Loucy (cell line): ENCODE measurements at regions not wholly inside any gene's neighbourhood (a gene's known extent, or its start where the extent isn't known, plus 50 kb on each side); places are given as distances from the start of the nearest gene placed in this dataset.
"Not testable (repeated sequence)": the region's sequence is repeated elsewhere in the genome, so short reads cannot be mapped to it uniquely, and the experiment has no call there.

Source experiments
- H2AFZ ChIP-seq: fragments of 200-600 bp; sonication (generic); 2 replicates; pipeline ENCODE4 v1.6.0; 2016; ENCODE audit warnings: antibody characterized with exemption, mild to moderate bottlenecking, low read length, moderate library complexity
- H3F3A ChIP-seq: fragments of 200-600 bp; 2 replicates; pipeline ENCODE4 v1.6.0; 2016; ENCODE audit warnings: antibody characterized with exemption, low read depth, mild to moderate bottlenecking
- H3K27me3 ChIP-seq: fragments of 200-600 bp; sonication (generic); 2 replicates; pipeline ENCODE4 v1.6.1; 2014; ENCODE audit warnings: low read length, mild to moderate bottlenecking; ENCODE audit not compliant: insufficient read depth, poor library complexity, severe bottlenecking
- H3K36me3 ChIP-seq: fragments of 200-600 bp; sonication (generic); 2 replicates; pipeline ENCODE4 v1.6.1; 2016; ENCODE audit warnings: low read length; ENCODE audit not compliant: insufficient read depth
- H3K4me1 ChIP-seq: fragments of 200-600 bp; sonication (generic); 2 replicates; pipeline ENCODE4 v1.5.1; 2014; ENCODE audit warnings: low read length, mild to moderate bottlenecking; ENCODE audit not compliant: insufficient read depth, poor library complexity, severe bottlenecking
- H3K4me2 ChIP-seq: fragments of 200-600 bp; sonication (generic); 2 replicates; pipeline ENCODE4 v1.6.0; 2014; ENCODE audit warnings: antibody characterized with exemption, low read length, low read depth, mild to moderate bottlenecking; ENCODE audit not compliant: poor library complexity, severe bottlenecking
- H3K4me3 ChIP-seq: fragments of 200-600 bp; sonication (generic); 2 replicates; pipeline ENCODE4 v1.5.1; 2014; ENCODE audit warnings: low read length, mild to moderate bottlenecking, mixed read lengths; ENCODE audit not compliant: poor library complexity, severe bottlenecking
- H3K79me2 ChIP-seq: fragments of 200-600 bp; sonication (generic); 2 replicates; pipeline ENCODE4 v1.6.1; 2014; ENCODE audit warnings: low read length; ENCODE audit not compliant: insufficient read depth
- H3K9ac ChIP-seq: fragments of 200-600 bp; sonication (generic); 2 replicates; pipeline ENCODE4 v1.6.0; 2014; ENCODE audit warnings: mild to moderate bottlenecking, low read depth, low read length, moderate library complexity; ENCODE audit not compliant: poor library complexity, severe bottlenecking
- H3K9me2 ChIP-seq: fragments of 200-600 bp; sonication (generic); replicated peaks from 2 replicates; pipeline ENCODE4 v1.6.1; 2016; ENCODE audit warnings: low read depth, low read length, mixed read lengths
- H3K9me3 ChIP-seq: fragments of 200-600 bp; sonication (generic); 2 replicates; pipeline ENCODE4 v1.6.1; 2014; ENCODE audit warnings: mild to moderate bottlenecking, antibody characterized with exemption, low read length, low read depth; ENCODE audit not compliant: insufficient read depth
- H4K20me1 ChIP-seq: fragments of 200-600 bp; sonication (generic); 2 replicates; pipeline ENCODE4 v1.6.0; 2014; ENCODE audit warnings: antibody characterized with exemption, low read length, mild to moderate bottlenecking; ENCODE audit not compliant: insufficient read depth, poor library complexity, severe bottlenecking
- CTCF ChIP-seq: fragments of 200-600 bp; sonication (generic); conservative IDR thresholded peaks from 2 replicates; pipeline ENCODE4 v1.5.1; 2014; ENCODE audit warnings: mild to moderate bottlenecking, antibody characterized with exemption, low read length
- EZH2phosphoT487 ChIP-seq: fragments of 200-600 bp; IDR thresholded peaks from 2 replicates; pipeline ENCODE4 v1.6.1; 2018; ENCODE audit warnings: antibody characterized with exemption, mild to moderate bottlenecking, moderate library complexity, borderline replicate concordance

DNA sequence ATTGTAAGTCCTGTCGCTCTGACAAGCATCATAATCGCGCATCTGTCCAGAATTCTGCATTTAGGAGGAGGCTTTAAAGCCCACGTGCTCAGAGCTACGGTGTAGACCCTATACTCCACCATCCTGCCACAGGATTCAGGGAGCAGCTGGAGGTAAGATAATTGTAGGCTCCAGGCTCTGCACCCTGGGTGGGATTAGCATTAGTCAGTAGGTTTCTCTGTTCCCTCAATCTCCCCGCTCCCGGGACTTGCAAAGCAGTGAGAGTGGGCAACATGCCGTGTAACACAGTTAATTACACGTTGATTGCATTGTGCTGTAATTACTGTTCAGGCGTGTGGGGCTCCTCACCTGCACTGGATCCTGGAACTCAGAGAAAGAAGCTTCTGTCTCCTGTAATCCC lies 89.3 kb upstream of the CUX1 start:
- no peaks in the 10 kb centered on the region for H3K36me3 ChIP-seq
- no peak overlapping the region for H3K4me2 ChIP-seq
- no peak overlapping the region for H3K9ac ChIP-seq
- H4K20me1 ChIP-seq = no peaks in the 10 kb centered on the region
- no peaks in the 10 kb centered on the region for H3K4me1 ChIP-seq
- no peak for TF ChIP-seq CTCF
- TF ChIP-seq EZH2phosphoT487 = no peak
- H3K79me2 ChIP-seq = no peaks in the 10 kb centered on the region
- H2AFZ ChIP-seq = no peak overlapping the region
- H3K4me3 ChIP-seq = no peak overlapping the region
- H3K27me3 ChIP-seq = no peaks in the 10 kb centered on the region
- H3K9me2 ChIP-seq = no peaks in the 10 kb centered on the region
- no peaks in the 10 kb centered on the region for H3F3A ChIP-seq
- H3K9me3 ChIP-seq = no peaks in the 10 kb centered on the region

GRCh38 chr7:101728873-101729240 lies 88.6 kb upstream of the CUX1 start:
- not testable (repeated sequence) for H4K20me1 ChIP-seq, H3K4me2 ChIP-seq, H3F3A ChIP-seq

DNA sequence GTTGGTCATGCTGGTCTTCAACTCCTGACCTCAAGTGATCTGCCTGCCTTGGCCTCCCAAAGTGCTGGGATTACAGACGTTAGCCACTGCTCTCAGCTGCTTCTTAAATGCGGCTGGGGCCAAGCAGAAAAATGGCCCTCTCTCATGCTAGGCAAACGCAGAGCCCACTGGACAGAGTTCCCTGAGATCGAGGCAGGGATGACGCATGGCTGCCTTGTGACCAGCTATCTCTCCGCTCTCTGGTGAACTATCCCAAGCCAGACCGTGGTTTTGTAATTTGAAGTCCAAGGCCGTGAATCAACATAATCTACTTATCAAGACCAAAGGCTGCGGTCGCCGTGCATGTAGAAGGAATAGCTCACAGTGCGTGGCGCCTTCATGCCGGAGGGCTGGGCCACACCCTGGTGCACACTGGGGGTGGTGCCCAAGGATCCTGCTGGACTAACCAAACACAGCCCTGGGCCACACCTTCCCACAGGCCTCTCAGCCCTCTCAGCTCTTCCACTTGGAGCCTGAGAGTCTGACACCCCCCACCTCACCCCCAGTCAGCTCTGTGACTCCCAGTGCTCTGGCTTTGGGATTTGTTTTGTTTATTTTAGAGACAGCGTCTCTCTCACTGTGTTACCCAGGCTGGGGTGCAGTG lies 88.1 kb upstream of the CUX1 start:
- H3K9me3 ChIP-seq = no peaks in the 10 kb centered on the region
- no peaks in the 10 kb centered on the region for H3F3A ChIP-seq
- H3K4me2 ChIP-seq = no peak overlapping the region
- H3K27me3 ChIP-seq = no peaks in the 10 kb centered on the region
- no peaks in the 10 kb centered on the region for H3K79me2 ChIP-seq
- H3K9me2 ChIP-seq = no peaks in the 10 kb centered on the region
- no peaks in the 10 kb centered on the region for H4K20me1 ChIP-seq
- H3K4me3 ChIP-seq = no peak overlapping the region
- H3K36me3 ChIP-seq = no peaks in the 10 kb centered on the region
- H3K4me1 ChIP-seq = peaks cover 10% of the 10 kb centered on the region
- TF ChIP-seq CTCF (no peak), EZH2phosphoT487 (no peak)
- H2AFZ ChIP-seq = no peak overlapping the region
- no peak overlapping the region for H3K9ac ChIP-seq

More at GRCh38 chr7:101728873-101729240, 88.6 kb upstream of the CUX1 start:
- H3K4me3 ChIP-seq, H3K27me3 ChIP-seq, H3K36me3 ChIP-seq, H3K9ac ChIP-seq, H3K9me2 ChIP-seq, H3K4me1 ChIP-seq, H3K9me3 ChIP-seq, H2AFZ ChIP-seq, H3K79me2 ChIP-seq: not testable (repeated sequence)

DNA sequence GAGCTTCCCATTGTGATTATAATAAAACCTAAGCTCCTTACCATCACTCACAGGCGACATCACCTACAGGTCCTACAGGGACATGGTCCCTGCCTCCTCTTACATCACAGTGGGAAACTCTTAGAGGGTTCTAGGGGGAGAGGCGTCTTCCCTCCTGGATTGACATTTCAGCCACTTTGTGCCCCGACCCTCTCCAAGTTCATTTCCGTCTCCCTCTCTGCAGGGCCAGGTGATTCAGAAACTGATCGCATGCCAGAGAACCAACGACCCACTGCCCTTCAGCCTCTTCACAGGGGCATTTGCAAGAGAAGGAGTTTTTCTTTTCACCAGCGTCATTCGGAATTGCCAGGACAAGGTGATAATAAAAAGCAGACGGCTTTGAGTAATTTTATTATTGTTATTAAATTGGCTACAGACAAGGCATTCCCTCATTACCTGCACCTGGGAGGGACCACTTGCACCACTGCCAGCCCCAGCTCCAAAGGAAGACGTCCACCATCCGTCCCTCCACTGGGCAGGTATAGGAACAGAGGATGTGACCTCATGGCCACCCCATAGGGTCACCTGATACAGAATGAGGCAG lies 85.8 kb upstream of the CUX1 start:
- Histone ChIP-seq H2AFZ (no peak overlapping the region), H3K27me3 (no peaks in the 10 kb centered on the region), H3K4me2 (no peak overlapping the region), H3K36me3 (no peaks in the 10 kb centered on the region), H3F3A (no peaks in the 10 kb centered on the region), H3K9me3 (no peaks in the 10 kb centered on the region), H3K9me2 (no peaks in the 10 kb centered on the region), H3K4me1 (peaks cover 19% of the 10 kb centered on the region), H3K9ac (no peak overlapping the region), H3K4me3 (no peak overlapping the region), H3K79me2 (no peaks in the 10 kb centered on the region), H4K20me1 (no peaks in the 10 kb centered on the region)
- TF ChIP-seq CTCF = no peak
